ENCODE measurements at regions not wholly inside any gene's neighbourhood (a gene's known extent, or its start where the extent isn't known, plus 50 kb on each side); places are given as distances from the start of the nearest gene placed in this dataset.

DNA sequence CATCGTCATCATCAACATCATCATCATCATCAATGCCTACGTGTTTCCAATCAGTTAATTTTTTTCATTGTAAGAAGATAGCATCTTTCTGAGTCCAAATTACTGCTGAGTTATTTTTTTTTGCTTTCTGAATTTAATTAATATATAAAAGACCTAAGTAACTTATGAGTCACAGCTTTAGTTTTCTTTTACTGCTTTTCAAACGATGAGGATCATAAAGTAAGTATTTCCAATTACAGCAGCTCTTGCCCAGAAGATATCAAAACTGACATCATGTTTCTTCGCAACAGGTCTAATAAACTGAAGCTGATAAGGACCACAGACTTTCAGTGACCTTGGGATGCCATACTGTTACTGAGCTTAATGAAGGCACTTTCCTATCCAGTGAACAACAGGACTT, 442.2 kb downstream of the DSEL start:
- TF ChIP-seq EP300 (IDR thresholded peaks at IDR 0.05; ENCODE audit: borderline replicate concordance) (no peak), CEBPB (IDR thresholded peaks at IDR 0.05) (no peak), TAF1 (IDR thresholded peaks at IDR 0.05; ENCODE audit: low read depth) (no peak), CREB1 (IDR thresholded peaks at IDR 0.05; ENCODE audit: low read depth) (no peak), FOXM1 (IDR thresholded peaks at IDR 0.05; ENCODE audit: borderline replicate concordance, low read depth) (no peak), YY1 (IDR thresholded peaks at IDR 0.05; ENCODE audit: low read depth) (no peak), ZBTB7A (IDR thresholded peaks at IDR 0.05; ENCODE audit: low read depth) (no peak), EGR1 (IDR thresholded peaks at IDR 0.05) (no peak)
- TF ChIP-seq, protein P1, sequence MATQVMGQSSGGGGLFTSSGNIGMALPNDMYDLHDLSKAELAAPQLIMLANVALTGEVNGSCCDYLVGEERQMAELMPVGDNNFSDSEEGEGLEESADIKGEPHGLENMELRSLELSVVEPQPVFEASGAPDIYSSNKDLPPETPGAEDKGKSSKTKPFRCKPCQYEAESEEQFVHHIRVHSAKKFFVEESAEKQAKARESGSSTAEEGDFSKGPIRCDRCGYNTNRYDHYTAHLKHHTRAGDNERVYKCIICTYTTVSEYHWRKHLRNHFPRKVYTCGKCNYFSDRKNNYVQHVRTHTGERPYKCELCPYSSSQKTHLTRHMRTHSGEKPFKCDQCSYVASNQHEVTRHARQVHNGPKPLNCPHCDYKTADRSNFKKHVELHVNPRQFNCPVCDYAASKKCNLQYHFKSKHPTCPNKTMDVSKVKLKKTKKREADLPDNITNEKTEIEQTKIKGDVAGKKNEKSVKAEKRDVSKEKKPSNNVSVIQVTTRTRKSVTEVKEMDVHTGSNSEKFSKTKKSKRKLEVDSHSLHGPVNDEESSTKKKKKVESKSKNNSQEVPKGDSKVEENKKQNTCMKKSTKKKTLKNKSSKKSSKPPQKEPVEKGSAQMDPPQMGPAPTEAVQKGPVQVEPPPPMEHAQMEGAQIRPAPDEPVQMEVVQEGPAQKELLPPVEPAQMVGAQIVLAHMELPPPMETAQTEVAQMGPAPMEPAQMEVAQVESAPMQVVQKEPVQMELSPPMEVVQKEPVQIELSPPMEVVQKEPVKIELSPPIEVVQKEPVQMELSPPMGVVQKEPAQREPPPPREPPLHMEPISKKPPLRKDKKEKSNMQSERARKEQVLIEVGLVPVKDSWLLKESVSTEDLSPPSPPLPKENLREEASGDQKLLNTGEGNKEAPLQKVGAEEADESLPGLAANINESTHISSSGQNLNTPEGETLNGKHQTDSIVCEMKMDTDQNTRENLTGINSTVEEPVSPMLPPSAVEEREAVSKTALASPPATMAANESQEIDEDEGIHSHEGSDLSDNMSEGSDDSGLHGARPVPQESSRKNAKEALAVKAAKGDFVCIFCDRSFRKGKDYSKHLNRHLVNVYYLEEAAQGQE (IDR thresholded peaks at IDR 0.05; ENCODE audit: low read depth): no peak
- TF ChIP-seq, protein P2, sequence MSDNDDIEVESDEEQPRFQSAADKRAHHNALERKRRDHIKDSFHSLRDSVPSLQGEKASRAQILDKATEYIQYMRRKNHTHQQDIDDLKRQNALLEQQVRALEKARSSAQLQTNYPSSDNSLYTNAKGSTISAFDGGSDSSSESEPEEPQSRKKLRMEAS (IDR thresholded peaks at IDR 0.05): no peak
